Ovary (tissue), 7 donors: ENCODE measurements at regions not wholly inside any gene's neighbourhood (a gene's known extent, or its start where the extent isn't known, plus 50 kb on each side); places are given as distances from the start of the nearest gene placed in this dataset.

ENCODE experiments used
- DNase-seq, 5 donors: peaks; one replicate each; pipeline ENCODE4 v3.0.0-alpha.2; 2019 to 2020
- H3K27ac ChIP-seq, 2 donors: fragments of 200-600 bp; one replicate each; pipeline versions ENCODE4 v1.5.1 to v1.8.0; 2019 to 2022
- H3K27me3 ChIP-seq: fragments of 200-600 bp; one replicate; pipeline ENCODE4 v1.8.0; 2022
- H3K36me3 ChIP-seq: fragments of 200-600 bp; sonication (generic); one replicate; pipeline ENCODE4 v1.5.1; 2019
- H3K4me1 ChIP-seq: one replicate; pipeline ENCODE4 v1.8.1; 2013; ENCODE audit warnings: mild to moderate bottlenecking, moderate library complexity; ENCODE audit not compliant: insufficient read depth
- H3K4me3 ChIP-seq: fragments of 200-600 bp; sonication (generic); one replicate; pipeline ENCODE4 v1.5.1; 2017
- H3K9me3 ChIP-seq, 2 donors: fragments of 200-600 bp in 1 of 2; sonication (generic) in 1 of 2; one replicate each; pipeline versions ENCODE4 v1.5.1 to v1.8.1; 2013 to 2019; ENCODE audit warnings: mild to moderate bottlenecking in 1 of 2, moderate library complexity in 1 of 2
- CTCF ChIP-seq, 3 donors: fragments of 450-650 bp in 2 of 3; fragments of 200-600 bp in 1 of 3; IDR thresholded peaks; one replicate each; pipeline versions ENCODE4 v1.5.1 to v1.8.0; 2016 to 2022; ENCODE audit warnings: antibody characterized with exemption in 3 of 3, mild to moderate bottlenecking in 1 of 3
- EP300 ChIP-seq: sonication (generic); formaldehyde crosslinking; IDR thresholded peaks from one replicate; pipeline ENCODE4 v1.6.1; 2017; ENCODE audit warnings: antibody characterized with exemption
- POLR2A ChIP-seq: fragments of 450-650 bp; IDR thresholded peaks from one replicate; pipeline ENCODE4 v1.6.1; 2017; ENCODE audit warnings: antibody characterized with exemption, mild to moderate bottlenecking, moderate library complexity
- WGBS, 3 donors: extraction: QIAGEN DNeasy Blood & Tissue Kit in 1 of 3; methylation state at CpG; one replicate each; pipeline versions ENCODE4 v1.1.5 to v1.1.7; 2013 to 2017; 5-methylcytosine and 5-hydroxymethylcytosine counted together
- intact Hi-C, 4 donors: fragments of 100-400 bp; cut with DNase I; formaldehyde crosslinking; loops; one replicate each; pipeline versions ENCODE4 v1.11.0 to v1.15.1; 2022 to 2023
- donor health status: DM: no; HTN: no; CAD: no; lungs with moderate emphysema.
- donor health status: DM: no; HTN: no; CAD: no.
- donor health status: Bipolar disorder and iron deficiency.
- donor health status: DM: no; HTN: no; CAD: no.
- donor health status: DM: yes; HTN: yes; CAD: no.

GRCh38 chr2:36277881-36278523 lies 77.6 kb upstream of the CRIM1 start:
- Histone ChIP-seq H3K27ac (no peak overlapping the region), H3K4me3 (no peak overlapping the region), H3K9me3 (no peaks in the 10 kb centered on the region), H3K4me1 (no peaks in the 10 kb centered on the region), H3K36me3 (no peaks in the 10 kb centered on the region), H3K27me3 (no peaks in the 10 kb centered on the region)
- TF ChIP-seq POLR2A (no peak), CTCF (IDR thresholded peaks at IDR 0.05) (no peak), EP300 (no peak)
- intact Hi-C loops: no loop called here
- no peak for DNase-seq
- 13 to 40% (median 15%) methylated on average over 2 of the region's 2 CpGs for WGBS, 3 donors

GRCh38 chr2:36277146-36277808 lies 78.3 kb upstream of the CRIM1 start:
- TF ChIP-seq CTCF (IDR thresholded peaks at IDR 0.05): no peak
- no peak for TF ChIP-seq POLR2A
- no peak for TF ChIP-seq EP300
- Histone ChIP-seq H3K27me3 (no peaks in the 10 kb centered on the region), H3K4me1 (no peaks in the 10 kb centered on the region), H3K36me3 (no peaks in the 10 kb centered on the region), H3K27ac (no peak overlapping the region), H3K4me3 (no peak overlapping the region), H3K9me3 (no peaks in the 10 kb centered on the region)
- 80 to 84% (median 84%) methylated on average over 3 of the region's 3 CpGs for WGBS, 3 donors
- no peak for DNase-seq
- intact Hi-C loops: no loop called here

- Histone ChIP-seq H3K27me3 (no peaks in the 10 kb centered on the region), H3K4me3 (no peak overlapping the region), H3K27ac (no peak overlapping the region), H3K36me3 (no peaks in the 10 kb centered on the region), H3K4me1 (no peaks in the 10 kb centered on the region), H3K9me3 (no peaks in the 10 kb centered on the region)
- TF ChIP-seq EP300: no peak
- TF ChIP-seq POLR2A: no peak
- no peak for TF ChIP-seq CTCF (IDR thresholded peaks at IDR 0.05)
- DNase-seq: no peak
- intact Hi-C loops: no loop called here
- 68 to 81% (median 79%) methylated on average over 1 of the region's 1 CpG for WGBS, 3 donors
Measured at GRCh38 chr2:36271266-36271665, 84.3 kb upstream of the CRIM1 start.

- Histone ChIP-seq H3K4me3 (no peak overlapping the region), H3K27me3 (no peaks in the 10 kb centered on the region), H3K4me1 (no peaks in the 10 kb centered on the region), H3K27ac (no peak overlapping the region), H3K36me3 (no peaks in the 10 kb centered on the region), H3K9me3 (no peaks in the 10 kb centered on the region)
- no peak for TF ChIP-seq POLR2A
- TF ChIP-seq EP300: no peak
- TF ChIP-seq CTCF (IDR thresholded peaks at IDR 0.05): no peak
- no peak for DNase-seq
- intact Hi-C loops: no loop called here
- WGBS, 3 donors: 63 to 70% (median 66%) methylated on average over 5 of the region's 5 CpGs
Measured at GRCh38 chr2:36270758-36271157, 84.8 kb upstream of the CRIM1 start.
